ENCODE measurements at regions not wholly inside any gene's neighbourhood (a gene's known extent, or its start where the extent isn't known, plus 50 kb on each side); places are given as distances from the start of the nearest gene placed in this dataset.

GRCh38 chr22:27591060-27591459 lies 210.5 kb downstream of the MN1 start:
- no peak for TF ChIP-seq POLR2A (IDR thresholded peaks at IDR 0.05)
- no peak for TF ChIP-seq CTCF (IDR thresholded peaks at IDR 0.05)
